ENCODE measurements at regions not wholly inside any gene's neighbourhood (a gene's known extent, or its start where the extent isn't known, plus 50 kb on each side); places are given as distances from the start of the nearest gene placed in this dataset.
"Not testable (repeated sequence)": the region's sequence is repeated elsewhere in the genome, so short reads cannot be mapped to it uniquely, and the experiment has no call there.

DNA sequence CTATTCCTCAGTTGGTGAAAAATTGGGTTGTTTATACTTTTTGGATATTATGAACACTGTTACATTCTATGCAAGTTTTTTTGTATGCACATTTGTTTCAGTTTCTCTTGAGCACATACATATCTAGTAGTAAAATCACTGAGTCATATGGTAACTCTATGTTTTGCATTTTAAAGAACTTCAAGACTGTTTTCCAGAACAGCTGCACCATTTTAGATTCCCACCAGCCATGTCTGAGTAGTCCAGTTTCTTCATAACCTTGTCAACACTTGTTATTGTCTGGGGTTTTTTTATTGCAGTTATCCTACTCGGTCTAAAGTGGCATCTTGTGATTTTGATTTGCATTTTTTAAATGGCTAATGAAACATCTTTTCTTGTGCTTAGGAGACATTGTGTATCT is 100.3 kb upstream of the OTOS start:
- TF ChIP-seq, protein P1, sequence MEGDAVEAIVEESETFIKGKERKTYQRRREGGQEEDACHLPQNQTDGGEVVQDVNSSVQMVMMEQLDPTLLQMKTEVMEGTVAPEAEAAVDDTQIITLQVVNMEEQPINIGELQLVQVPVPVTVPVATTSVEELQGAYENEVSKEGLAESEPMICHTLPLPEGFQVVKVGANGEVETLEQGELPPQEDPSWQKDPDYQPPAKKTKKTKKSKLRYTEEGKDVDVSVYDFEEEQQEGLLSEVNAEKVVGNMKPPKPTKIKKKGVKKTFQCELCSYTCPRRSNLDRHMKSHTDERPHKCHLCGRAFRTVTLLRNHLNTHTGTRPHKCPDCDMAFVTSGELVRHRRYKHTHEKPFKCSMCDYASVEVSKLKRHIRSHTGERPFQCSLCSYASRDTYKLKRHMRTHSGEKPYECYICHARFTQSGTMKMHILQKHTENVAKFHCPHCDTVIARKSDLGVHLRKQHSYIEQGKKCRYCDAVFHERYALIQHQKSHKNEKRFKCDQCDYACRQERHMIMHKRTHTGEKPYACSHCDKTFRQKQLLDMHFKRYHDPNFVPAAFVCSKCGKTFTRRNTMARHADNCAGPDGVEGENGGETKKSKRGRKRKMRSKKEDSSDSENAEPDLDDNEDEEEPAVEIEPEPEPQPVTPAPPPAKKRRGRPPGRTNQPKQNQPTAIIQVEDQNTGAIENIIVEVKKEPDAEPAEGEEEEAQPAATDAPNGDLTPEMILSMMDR (IDR thresholded peaks at IDR 0.05; ENCODE audit: low read depth, low read length), result no peak
- no peak overlapping the region for H3K4me3 ChIP-seq (replicated peaks in 1 of 2; ENCODE audit: low read depth in 2 of 2, low read length in 2 of 2)
- DNase-seq (ENCODE audit: low read depth in 2 of 2), result no peak

DNA sequence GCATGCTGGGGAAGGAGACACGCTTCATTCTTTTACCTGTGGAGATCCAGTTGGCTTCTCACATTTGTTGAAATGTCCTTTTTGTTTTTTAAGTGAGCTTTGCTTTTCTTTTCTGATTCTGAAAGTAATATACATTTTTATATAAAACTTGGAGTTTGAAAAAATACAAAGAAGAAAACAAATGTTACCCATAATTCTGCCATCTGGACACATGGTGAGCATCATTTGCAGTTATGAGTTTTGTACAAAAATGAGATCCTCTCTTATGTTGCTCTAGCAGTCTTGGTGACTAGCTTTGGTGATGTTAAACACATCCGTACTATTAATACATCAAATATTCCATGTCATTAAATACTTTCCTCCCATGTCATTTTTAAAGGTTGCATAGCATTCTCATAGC is 101.1 kb upstream of the OTOS start:
- DNase-seq (ENCODE audit: low read depth in 2 of 2), result no peak
- H3K4me3 ChIP-seq (replicated peaks in 1 of 2; ENCODE audit: low read depth in 2 of 2, low read length in 2 of 2), result no peak overlapping the region
- TF ChIP-seq, protein P1 (IDR thresholded peaks at IDR 0.05; ENCODE audit: low read depth, low read length), result no peak

DNA sequence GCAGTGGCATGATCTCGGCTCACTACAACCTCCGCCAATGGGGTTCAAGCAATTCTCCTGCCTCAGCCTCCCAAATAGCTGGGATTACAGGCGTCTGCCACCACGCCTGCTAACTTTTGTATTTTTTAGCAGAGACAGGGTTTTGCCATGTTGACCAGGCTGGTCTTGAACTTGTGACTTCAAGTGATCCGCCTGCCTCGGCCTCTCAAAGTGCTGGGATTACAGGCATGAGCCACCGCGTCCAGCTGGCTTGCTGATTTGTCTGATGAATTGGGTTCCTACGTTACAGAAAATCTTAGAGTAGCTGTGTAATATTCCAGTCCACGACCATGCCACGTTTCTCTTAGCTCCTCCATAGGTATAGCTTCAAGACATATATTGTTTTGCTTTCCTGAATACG is 102.6 kb upstream of the OTOS start:
- DNase-seq (ENCODE audit: low read depth in 2 of 2); H3K4me3 ChIP-seq (replicated peaks in 1 of 2; ENCODE audit: low read depth in 2 of 2, low read length in 2 of 2): not testable (repeated sequence)

DNA sequence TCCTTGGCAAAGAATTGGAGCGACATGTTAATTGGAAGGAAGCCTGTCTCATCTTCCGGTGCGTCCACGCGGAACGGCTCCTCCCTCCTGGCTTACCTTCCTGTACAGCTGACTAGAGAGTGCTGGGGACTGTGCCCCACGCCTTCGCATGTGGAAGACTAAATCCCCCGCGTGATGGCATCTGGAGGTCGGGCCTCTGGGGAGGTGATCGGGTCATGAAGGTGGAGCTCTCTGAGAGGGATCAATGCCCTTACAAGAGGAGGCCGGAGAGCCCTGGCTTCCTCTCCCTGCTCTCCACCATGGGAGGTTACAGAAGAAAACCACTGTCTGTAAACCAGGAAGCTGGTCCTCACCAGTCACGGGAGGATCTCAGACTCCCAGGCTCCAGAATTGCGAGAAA is 104.1 kb upstream of the OTOS start:
- no peak for DNase-seq (ENCODE audit: low read depth in 2 of 2)
- TF ChIP-seq, protein P1 (IDR thresholded peaks at IDR 0.05; ENCODE audit: low read depth, low read length), result no peak
- H3K4me3 ChIP-seq (replicated peaks in 1 of 2; ENCODE audit: low read depth in 2 of 2, low read length in 2 of 2), result no peak overlapping the region

DNA sequence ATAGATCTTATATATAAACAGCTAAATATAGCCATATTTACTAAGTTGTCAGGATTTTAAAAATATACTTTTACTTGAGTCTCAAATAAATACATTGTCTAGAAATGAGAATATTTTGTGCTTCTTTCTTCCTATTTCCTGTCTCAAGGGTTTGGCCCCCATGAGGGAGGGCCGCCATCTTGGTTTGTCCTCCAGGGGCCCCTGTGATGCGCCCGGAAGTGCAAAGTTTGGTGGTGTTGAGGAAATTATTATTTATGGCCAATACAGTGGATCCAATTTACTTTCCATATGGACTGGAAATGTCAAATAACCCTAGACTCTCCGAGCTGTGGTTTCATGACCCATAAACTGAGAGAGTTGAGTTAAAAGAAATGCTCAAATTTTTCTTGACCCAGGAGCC is 104.7 kb upstream of the OTOS start:
- H3K4me3 ChIP-seq (replicated peaks in 1 of 2; ENCODE audit: low read depth in 2 of 2, low read length in 2 of 2), result no peak overlapping the region
- DNase-seq (ENCODE audit: low read depth in 2 of 2), result no peak
- TF ChIP-seq, protein P1 (IDR thresholded peaks at IDR 0.05; ENCODE audit: low read depth, low read length), result no peak

DNA sequence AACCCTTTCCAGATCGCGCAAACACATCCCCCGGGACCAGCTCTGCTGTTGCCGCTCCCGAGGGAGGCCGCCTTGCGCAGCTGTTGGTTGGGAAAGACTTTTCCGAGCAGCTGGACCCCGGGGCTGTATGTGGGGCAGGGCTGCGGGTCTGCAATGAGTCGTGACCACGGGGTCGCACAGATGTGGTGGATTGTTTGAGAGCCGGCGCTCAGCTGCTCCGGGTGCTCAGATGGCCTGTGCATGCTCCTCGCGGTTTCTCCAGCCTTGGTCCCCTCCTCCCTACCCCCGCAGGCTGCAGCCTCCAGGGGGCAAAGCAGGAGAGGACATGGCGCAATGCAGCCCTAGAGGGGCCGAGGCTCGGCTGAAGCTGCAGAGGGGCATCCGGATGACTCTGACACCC is 105.2 kb upstream of the OTOS start:
- TF ChIP-seq, protein P1 (IDR thresholded peaks at IDR 0.05; ENCODE audit: low read depth, low read length), result no peak
- peak in 1 of 2 donors; percentile 25 for DNase-seq (ENCODE audit: low read depth in 2 of 2)
- H3K4me3 ChIP-seq (replicated peaks in 1 of 2; ENCODE audit: low read depth in 2 of 2, low read length in 2 of 2), result no peak overlapping the region

DNA sequence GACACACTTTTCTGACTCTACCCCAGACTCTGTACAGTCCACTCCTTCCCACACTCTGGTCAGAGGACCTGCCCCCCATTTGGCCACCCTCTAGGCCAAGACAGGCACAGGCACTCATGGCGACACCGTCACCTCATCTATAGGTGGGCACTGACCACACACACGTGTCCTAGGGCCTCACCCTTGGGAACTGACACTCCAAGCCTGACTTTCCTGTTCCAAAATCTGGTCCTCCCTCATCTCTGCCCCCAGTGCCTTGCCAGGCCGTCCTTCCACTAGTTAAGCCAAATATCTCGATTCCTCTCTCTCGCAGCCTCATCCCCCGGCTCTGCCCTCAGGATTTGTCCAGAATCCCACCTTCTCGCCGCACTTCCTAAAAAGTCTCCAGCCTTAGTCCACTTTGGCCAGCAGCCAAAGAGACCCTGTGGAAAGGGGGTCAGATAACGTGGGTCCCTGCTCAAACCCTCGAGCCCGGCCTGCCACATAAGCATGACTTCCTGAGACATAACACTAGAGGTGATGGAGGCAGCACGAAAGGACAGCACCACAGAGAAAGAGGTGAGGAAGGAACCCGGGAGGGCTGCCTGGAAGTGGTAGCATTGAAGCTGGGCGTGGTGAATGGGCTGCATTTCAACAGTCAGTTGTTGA is 105.8 kb upstream of the OTOS start:
- TF ChIP-seq, protein P1 (IDR thresholded peaks at IDR 0.05; ENCODE audit: low read depth, low read length), result no peak
- H3K4me3 ChIP-seq (replicated peaks in 1 of 2; ENCODE audit: low read depth in 2 of 2, low read length in 2 of 2), result no peak overlapping the region
- DNase-seq (ENCODE audit: low read depth in 2 of 2), result no peak
